ENCODE measurements at regions not wholly inside any gene's neighbourhood (a gene's known extent, or its start where the extent isn't known, plus 50 kb on each side); places are given as distances from the start of the nearest gene placed in this dataset.
A peak's percentile ranks its signal among the peaks of the same experiment; 100 is the strongest.

- peak in 1 of 2 experiments; percentile 22 for DNase-seq
These were observed 105.4 kb upstream of the LCLAT1 start for GRCh38 chr2:30341500-30342267.

GRCh38 chr2:30346471-30347169, 100.4 kb upstream of the LCLAT1 start:
- no peak for DNase-seq

- no peak for DNase-seq
These were observed 98.2 kb upstream of the LCLAT1 start for GRCh38 chr2:30348825-30349224.

- DNase-seq: no peak
These were observed 97.4 kb upstream of the LCLAT1 start for GRCh38 chr2:30349691-30350090.

DNA sequence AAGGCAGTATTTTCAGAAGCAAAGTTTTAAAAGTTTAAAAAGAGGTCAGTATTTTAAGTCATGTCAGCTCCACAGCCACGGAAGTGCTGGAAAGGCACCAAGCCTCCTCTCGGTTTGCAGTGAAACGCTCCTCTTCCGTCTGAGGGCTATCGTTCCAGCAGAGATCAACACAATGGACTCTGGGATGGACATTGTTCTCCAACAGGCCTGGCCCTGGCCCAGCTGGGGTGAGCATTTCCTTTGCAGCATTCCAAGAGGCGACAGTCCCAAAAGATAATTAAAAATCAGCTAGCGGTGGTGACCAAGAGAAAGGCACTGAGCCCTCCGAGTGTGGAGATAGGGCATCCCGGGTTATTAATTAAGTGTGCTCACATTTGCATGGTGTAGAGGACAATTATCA, 95.9 kb upstream of the LCLAT1 start:
- no peak for DNase-seq

GRCh38 chr2:30351949-30352348, 95.1 kb upstream of the LCLAT1 start:
- DNase-seq: no peak

GRCh38 chr2:30354150-30354549, 92.9 kb upstream of the LCLAT1 start:
- DNase-seq: no peak

DNA sequence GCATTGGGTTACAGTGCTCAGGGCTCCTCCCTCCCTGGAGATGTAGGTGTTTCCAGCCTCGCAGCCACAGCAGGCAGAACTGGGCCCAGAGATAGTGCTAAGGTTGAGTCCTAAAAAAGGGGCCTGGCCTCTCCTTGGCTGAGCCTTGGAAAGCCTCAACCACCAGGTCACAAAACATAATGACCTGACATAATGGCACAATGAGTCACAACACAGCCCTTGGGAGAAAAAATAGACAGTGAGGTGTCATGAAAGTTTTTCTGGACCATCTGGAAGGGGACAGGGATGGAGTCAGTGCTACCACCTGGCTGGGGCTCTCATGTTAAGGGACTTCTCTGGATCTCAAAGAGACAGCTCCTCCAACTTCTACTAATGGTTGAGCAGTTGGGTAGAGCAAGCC, 92.4 kb upstream of the LCLAT1 start:
- DNase-seq: no peak

DNA sequence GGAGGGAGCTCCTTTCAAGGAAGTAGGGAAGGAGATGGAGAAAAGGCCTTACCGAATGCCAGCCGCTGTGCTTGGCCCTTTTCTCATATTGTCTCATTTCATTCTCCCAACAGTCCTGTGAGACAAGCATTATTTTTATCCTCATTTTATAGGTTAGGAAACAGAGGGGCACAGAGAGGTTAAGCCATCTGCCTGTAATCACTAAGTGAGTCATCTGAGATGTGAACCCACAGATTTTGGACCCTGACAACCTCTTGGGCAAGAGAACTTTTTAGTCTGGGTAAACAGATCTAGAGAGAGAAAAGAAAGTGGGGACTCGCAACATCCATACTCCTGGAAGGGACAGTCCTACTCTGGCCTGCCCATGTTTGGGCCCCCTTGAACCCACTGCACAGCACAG, 91.7 kb upstream of the LCLAT1 start:
- DNase-seq: no peak

- DNase-seq: no peak
These were observed 91.0 kb upstream of the LCLAT1 start for GRCh38 chr2:30356071-30356470.

DNA sequence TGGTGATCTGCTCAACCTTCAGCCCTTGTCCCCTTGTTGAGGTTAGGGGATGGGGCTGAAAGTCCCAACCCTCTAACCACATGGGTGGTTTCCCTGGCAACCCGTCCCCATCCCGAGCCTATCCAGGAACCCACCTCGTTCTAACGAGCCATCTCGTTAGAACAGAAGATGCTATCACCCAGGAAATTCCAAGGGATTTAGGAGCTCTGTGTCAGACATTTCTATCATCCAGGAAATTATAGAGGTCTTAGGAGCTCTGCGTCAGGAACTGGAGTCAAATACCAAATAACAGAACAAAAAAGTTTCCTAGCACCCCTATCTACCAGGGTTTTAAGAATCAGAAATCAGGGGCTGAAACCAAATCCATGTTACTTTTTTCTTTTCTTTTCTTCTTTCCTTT, 90.3 kb upstream of the LCLAT1 start:
- peak in 1 of 2 experiments; percentile 16 for DNase-seq

- peak in 1 of 2 experiments; percentile 51 for DNase-seq
These were observed 88.7 kb upstream of the LCLAT1 start for GRCh38 chr2:30358351-30358750.

GRCh38 chr2:30358842-30359241, 88.2 kb upstream of the LCLAT1 start:
- DNase-seq: peak; percentile 96 to 99

DNA sequence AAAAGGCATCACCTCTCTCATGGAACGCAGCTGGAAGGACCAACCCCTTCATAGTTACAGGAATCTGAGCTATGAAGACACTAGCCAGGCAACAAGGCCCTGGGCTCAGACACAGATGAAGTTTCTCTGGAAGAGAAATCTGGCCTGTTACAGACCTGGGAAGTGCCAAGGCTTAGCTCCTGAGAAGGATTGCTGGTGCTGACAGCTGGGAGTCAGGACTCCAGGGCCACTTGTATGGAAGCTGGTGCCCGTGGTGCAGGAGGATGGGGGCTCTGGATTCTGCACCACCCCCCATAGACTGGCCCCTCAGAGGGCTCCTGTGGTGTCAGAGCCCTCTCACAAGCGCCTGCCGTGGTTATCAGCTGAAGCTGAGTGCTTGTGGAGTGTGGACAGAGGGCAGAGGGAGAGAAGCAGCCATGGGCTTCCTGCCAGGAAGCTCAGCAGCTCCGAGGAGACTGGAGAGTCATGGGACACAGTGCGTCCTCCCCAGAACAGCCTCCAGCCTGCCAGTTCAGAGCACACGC, 87.3 kb upstream of the LCLAT1 start:
- DNase-seq: peak; percentile 84 to 95

DNA sequence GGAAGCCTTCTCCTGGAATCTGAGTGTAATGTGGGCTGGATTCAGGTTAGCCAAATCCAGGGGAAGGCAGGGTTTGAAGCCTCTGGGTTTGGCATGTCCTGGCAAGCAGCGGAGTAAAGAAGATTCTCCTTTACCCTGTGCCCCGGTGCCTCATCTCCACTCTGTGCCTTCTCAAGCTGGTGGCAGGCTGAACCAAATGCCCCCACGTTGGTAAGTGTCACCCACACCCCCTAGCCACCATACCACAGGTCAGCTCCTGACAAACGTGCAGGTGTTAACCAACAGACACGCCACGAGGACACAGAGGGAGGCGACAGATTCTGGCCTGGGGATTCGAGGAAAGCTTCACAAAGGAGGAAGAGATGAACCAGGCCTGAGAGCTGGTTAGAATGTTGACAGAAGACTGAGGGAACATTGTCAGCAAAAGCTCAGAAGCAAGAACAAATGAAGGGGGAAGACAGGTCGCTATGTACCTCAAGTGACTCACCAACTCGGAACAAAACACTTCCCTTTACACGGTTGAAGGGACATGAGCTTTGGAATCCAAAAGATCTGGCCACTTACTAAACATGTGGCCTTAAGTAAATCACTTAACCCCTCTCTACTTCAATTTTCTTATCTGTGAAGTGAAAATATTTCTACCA, 85.2 kb upstream of the LCLAT1 start:
- DNase-seq: no peak

- DNase-seq: no peak
These were observed 84.5 kb upstream of the LCLAT1 start for GRCh38 chr2:30362468-30363081.

GRCh38 chr2:30363406-30363805, 83.6 kb upstream of the LCLAT1 start:
- no peak for DNase-seq

GRCh38 chr2:30365201-30365600, 81.8 kb upstream of the LCLAT1 start:
- DNase-seq: no peak

DNA sequence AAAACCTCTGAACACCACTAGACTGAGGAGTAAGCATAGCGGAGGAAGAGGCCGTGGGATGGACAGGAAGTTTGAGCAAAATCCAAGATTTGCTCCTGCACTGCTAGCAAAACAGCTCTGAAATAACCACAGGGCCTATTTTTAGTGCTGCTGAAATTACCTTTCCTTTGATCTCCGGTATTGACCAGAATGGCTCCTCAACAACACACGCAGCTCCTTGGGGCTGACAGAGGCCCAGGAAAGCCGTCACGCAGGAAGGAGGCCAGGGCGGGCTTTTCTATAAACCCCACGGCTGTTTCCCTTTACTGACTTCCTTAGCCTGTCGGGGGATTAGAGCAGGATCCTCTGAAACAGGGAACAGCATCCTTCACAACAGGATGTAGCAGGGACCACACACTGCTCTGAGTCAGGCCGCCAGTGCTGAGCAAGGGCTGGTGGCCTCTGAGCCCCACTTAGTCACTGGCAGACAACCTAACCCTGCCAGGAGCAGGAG, 80.8 kb upstream of the LCLAT1 start:
- no peak for DNase-seq

DNA sequence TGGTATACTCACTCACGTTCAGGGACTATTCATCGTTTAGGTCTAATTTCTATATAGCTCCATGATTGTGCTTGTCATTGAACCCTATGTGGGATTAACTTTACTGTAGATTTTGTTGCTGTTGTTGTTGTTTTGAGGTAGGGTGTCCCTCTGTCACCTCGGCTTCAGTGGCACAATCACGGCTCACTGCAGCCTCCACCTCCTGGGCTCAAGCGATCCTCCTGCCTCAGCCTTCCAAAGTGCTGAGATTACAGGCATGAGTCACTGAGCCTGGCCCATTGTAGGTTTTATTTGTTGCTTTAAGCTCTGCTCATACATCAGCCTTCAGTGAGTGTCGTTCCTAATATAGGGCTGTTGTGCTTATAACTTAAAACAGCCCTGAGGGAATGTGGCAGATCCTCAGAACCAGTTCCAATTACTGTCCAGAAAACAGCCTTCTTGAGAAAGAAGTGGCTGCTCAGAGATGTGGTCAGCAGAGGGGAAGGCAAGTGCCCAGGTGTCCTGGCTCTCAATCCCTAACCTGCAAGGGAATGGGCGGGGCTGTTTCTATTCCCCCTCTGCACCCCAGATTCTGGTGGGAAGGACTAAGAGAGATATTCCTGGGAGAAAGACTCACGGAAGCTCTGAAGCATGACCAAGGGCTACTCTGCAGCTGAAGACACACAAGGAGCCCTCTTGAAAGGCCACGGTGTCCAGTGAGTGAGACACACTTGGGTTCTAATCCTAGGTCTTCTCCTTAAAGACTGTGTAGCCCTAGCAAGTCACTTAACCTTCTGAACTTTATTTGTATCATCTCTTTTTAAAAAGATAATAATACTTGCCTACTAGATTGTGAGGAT, 79.6 kb upstream of the LCLAT1 start:
- no peak for DNase-seq

DNA sequence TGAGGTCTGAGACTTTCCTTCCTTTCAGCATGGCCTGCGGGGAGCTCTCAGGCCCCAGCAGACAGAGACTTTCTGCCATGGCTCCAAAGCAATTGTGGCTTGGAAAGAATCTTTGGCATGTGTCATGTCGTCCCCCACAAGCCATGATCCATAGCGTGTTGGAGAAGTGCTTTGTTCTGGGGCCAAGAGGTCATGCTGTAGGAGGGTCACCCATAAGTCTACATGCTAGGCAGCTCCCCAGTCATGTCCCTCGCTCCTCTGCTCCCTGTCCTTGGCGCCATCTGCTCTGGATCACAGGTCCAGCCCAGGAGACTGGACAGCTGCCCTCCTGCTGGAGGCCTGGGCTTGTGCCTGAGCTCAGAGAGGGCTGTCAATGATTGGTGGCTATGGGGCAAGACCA, 78.8 kb upstream of the LCLAT1 start:
- DNase-seq: no peak

GRCh38 chr2:30371028-30371689, 75.9 kb upstream of the LCLAT1 start:
- no peak for DNase-seq
